ENCODE measurements at regions not wholly inside any gene's neighbourhood (a gene's known extent, or its start where the extent isn't known, plus 50 kb on each side); places are given as distances from the start of the nearest gene placed in this dataset.
"Not testable (repeated sequence)": the region's sequence is repeated elsewhere in the genome, so short reads cannot be mapped to it uniquely, and the experiment has no call there.

DNA sequence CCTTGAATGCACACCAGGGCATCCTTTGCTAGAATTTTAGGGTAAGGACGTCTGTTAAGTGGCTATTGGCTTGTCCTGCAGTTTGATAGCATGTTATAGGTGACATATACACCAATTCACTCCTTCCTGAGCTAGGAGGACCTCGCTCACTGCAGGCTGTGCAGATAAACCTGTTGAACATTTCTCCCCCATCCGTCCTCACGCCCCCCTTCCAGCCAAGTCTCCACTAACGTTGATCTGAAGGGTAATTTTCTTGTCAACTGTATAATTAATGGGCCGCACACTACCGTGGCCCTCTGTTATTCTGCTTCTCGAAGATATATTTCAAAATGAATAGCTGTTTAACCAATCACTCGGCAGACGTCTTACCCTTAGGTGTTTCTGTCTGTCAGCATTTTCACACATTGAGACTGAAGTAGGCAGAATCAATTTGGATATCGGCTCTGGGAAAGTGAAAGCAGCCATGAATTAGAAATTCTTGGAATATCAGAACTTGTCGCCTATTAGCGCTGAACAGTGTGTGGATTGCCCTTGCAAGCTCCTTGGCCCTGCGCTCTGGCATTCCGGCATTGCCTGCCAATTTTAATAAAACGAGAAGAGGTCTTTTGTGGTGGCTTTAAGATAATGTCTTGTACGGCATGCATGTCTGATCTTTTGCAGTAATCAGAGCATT, 905.3 kb downstream of the TYW1 start:
- no peak for DNase-seq (ENCODE audit: low spot score)

- DNase-seq (ENCODE audit: low spot score): no peak
Observed at GRCh38 chr7:67907792-67908191, 911.2 kb downstream of the TYW1 start.

GRCh38 chr7:67912437-67912836, 915.8 kb downstream of the TYW1 start:
- no peak for DNase-seq (ENCODE audit: low spot score)

GRCh38 chr7:67913604-67914003, 917.0 kb downstream of the TYW1 start:
- DNase-seq (ENCODE audit: low spot score): no peak

DNA sequence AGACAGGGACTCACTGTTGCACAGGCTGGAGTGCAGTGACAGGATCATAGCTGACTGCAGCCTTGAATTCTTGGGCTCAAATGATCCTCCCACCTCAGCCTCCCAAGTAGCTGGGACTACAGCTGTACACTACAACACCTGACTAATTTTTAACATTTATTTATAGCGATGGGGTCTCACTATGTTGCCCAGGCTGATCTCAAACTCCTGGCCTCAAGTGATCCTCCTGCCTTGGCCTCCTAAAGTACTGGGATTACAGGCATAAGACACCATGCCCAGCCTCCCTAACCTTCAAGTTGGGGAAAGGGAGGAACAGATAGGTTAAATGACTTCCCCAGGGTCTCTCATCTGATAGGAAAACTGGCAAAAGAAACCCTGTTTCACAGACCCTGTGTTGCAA, 919.5 kb downstream of the TYW1 start:
- not testable (repeated sequence) for DNase-seq (ENCODE audit: low spot score)

- DNase-seq (ENCODE audit: low spot score): no peak
Observed at GRCh38 chr7:67916571-67917436, 920.2 kb downstream of the TYW1 start.

- DNase-seq (ENCODE audit: low spot score): no peak
Observed at GRCh38 chr7:67917437-67917755, 920.8 kb downstream of the TYW1 start.

GRCh38 chr7:67918158-67918557, 921.5 kb downstream of the TYW1 start:
- DNase-seq (ENCODE audit: low spot score): no peak

DNA sequence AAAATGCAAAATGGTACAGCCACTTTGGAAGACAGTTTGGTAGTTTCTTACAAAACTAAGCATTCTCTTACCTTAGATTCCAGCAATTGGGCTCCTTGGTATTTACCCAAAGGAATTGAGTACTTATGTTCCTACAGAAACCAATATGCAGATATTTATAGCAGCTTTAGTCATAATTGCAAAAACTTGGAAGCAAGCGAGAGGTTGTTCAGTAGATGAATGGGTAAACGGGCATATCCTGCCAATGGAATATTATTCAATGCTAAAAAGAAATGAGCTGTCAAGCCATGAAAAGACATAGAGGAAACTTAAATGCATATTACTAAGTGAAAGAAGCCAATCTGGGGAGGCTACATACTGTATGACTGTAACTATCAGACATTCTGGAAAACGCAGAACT, 926.7 kb downstream of the TYW1 start:
- no peak for DNase-seq (ENCODE audit: low spot score)

GRCh38 chr7:67928141-67928540, 931.5 kb downstream of the TYW1 start:
- DNase-seq (ENCODE audit: low spot score): no peak

GRCh38 chr7:67936447-67936846, 939.8 kb downstream of the TYW1 start:
- not testable (repeated sequence) for DNase-seq (ENCODE audit: low spot score)

- DNase-seq (ENCODE audit: low spot score): no peak
Observed at GRCh38 chr7:67940400-67940799, 943.8 kb downstream of the TYW1 start.

DNA sequence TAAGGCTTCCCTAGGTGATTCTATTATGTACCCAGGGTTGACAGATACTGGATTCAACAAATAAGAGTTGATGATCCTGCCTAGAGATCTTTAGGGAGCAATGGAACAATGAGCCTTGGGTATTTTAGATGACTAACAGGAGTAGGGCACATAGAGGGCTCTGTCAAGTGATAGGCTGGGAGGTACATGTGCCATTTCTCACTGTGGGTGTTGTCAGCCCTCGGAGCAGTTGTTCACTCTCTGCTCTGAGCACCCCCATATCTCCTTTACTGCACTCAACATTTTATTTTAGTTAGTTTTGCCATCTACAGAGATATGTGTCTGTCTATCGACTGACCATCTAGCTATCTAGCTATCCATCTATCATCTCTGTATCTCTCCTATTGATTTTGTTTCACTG, 950.6 kb downstream of the TYW1 start:
- DNase-seq (ENCODE audit: low spot score): no peak

DNA sequence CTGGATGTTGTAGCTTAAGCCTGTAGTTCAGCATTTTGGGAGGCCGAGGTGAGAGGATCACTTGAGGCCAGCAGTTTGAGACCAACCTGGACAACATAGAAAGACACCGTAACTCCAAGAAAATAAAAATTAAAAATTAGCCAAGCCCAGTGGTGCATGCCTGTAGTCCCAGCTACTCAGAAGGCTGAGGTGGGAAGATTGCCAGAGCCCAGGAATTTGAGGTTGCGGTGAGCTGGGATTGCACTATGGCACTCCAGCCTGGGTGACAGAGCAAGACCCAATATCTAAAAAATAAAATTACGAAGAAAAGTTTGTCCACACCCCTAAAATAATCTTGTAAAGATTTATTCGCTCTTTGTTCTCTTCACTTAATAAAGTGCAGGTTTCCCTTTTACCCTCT, 951.0 kb downstream of the TYW1 start:
- no peak for DNase-seq (ENCODE audit: low spot score)

DNA sequence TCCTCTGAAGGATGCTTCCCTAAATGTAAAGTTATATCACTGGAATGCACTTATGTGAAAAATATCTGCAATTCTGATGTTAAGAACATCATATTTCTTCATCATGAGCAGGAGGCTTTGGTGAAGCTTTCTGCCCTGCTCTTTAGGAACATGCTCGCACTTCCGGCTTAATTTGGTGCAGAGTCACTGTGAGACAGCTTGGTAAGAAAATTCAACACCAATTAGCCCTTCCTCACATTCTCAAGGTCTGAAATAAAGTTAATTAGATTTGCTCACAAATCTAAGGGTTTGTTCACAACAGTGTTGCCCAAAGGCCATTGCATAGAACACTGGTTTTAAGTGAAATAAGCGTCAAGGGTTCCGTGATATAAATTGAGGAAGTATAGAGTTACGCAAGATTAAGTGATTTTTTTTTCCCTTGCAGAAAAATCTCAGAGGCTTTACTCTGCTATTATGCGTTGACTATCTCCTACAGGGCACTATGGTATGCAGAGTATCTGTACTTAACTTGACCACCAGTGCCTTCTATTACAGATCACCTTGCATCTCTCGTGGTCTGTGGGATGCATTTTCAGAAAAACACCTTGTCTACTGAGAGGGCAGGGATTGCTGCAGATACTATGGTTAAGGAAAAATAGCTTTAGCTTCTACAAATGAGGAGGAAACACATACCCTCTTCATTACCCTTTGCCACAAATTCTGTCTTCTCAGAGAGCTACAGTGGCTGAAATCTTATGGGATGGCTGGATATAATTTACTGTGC, 953.9 kb downstream of the TYW1 start:
- DNase-seq (ENCODE audit: low spot score): no peak

DNA sequence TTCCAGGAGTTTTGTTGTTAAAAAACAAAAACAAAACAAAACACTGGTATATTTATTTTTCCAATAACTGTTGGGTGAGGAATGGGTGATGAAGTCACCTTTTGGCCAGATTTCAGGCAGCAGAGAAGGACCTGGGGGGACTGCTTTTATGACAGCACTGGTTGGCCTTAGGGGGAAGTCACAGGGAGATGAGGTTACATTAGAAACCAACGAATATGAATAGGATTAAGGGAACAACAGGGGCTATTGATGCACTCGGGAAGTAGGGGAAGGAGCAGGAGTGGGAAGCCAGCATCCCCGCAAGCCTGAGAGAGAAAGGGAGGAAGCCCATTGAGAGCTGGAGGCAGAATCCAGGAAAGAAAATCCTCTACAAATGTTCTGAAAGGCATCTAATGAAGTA, 958.4 kb downstream of the TYW1 start:
- DNase-seq (ENCODE audit: low spot score): no peak

DNA sequence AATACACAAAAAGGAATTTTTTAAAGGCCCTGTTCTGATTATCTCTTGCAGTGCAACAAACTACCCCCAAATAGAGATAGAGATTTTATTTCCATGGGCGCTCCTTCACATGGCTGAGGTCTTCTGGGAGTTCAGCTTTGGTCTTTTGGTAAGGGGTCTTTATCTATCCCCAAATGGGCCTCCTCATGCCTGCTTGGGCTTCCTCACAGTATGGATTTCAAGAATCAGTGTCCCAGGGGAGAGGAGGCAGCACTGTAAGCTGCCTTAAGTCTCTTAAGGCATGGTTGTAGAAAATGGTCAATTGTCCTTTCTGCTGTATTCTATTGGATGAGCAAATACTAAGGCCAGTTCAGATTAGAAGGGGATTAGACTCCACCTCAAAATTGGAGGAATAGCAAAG, 966.2 kb downstream of the TYW1 start:
- DNase-seq (ENCODE audit: low spot score): no peak

DNA sequence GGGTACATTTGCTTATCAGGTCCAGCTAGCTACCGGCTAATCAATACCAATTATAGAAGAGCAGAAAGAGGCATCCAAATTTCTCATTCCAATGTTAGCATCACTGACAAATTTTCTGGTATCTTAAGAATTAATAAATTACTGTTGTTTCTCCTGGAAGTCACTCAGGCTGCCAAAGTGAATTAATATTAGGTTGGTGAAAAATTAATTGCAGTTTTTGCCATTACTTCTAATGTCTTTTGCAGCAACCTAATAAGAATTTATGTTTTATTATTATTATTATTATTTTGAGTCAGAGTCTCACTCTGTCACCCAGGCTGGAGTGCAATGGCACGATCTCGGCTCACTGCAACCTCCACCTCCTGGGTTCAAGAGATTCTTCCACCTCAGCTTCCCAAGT, 979.9 kb downstream of the TYW1 start:
- DNase-seq (ENCODE audit: low spot score): no peak

DNA sequence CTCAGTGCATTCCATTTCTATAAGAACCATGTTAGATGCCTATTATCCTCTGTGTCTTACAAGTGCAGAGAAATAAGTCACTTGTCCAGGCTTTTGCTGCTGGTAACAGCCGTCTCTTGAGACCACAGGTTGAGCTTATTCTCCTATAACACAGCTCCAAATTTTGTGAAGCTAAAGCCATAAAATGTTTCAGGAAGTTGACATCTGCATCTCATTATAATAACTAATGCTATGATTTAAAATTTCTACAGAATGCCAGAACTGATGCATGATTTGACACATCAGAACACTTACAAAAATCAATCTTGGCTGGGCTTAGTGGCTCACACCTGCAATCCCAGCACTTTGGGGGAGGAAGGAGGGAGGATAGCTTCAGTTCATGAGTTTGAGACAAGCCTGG, 986.9 kb downstream of the TYW1 start:
- no peak for DNase-seq (ENCODE audit: low spot score)

DNA sequence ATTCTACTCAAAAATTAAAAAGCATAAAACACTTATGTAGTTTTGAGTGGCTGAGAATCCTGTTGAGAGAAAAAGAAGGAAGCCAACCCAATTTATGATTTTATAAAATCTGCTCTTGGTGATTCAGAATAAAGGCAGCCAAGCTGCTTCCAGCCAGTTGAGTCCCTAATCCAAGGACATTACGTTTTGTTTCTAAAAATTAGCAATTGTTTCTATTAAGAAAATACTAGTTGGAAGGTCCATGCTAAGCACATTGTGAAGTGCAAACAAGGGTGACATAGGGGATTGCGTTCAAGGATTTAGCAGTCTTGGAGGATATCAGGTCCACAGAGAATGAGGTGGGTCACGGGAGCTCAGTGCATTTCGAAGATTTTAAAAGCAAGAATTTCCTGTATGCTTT, 987.7 kb downstream of the TYW1 start:
- DNase-seq (ENCODE audit: low spot score): no peak

DNA sequence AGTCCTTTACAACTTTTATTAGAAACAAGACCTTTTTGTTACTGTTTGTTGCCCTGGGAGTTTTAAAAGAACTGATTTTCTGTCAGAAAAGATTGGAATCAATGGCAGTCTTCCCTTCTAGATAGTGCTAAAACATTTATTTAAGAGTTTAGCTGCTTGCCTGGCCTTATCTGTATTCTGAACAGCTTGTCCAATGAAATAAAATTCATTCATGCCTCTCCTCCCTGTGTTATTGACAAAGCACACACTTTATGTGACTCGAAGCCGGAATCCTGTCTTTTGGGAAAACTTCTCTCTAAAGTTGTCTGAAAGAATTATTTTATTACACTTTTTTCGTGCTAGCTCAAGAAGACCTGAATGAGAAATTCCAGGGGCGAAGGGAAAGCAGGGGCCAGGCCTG, 992.5 kb downstream of the TYW1 start:
- no peak for DNase-seq (ENCODE audit: low spot score)

DNA sequence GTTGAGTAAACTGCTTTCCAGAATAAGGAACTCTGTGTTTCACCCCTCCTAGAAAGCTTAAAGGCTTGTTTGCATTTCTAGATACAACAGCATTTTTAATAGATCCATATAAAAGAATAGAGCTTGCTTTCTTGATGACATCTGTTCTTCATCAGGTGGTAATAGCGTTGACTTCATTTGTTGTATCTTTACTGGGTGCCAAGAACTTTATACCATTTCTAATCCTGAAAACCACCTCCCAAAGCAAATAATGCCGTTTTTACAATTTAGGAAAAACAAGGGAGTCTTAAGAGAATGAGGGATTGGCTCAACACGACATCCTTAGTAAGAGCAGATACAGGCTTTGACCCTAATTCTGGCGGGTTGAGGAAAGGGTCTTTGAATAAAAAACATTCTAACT, 993.4 kb downstream of the TYW1 start:
- no peak for DNase-seq (ENCODE audit: low spot score)

DNA sequence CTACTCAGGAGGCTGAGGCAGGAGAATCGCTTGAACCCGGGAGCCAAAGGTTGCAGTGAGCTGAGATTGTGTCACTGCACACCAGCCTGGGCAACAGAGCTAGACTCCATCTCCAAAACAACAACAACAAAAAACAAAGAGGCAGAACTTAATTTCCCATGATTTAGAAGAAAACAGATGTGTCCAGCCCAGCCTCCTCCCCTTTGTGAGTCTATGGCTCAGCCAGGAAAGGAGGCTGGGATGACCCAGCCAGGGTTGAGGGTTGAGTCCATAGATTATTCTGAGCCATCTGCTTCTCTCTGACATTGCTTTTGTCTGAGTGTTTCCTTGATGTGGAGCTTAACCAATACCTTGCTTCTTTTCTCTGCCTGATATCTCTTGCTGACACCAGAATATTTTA, 994.1 kb downstream of the TYW1 start:
- no peak for DNase-seq (ENCODE audit: low spot score)
